ENCODE measurements at regions not wholly inside any gene's neighbourhood (a gene's known extent, or its start where the extent isn't known, plus 50 kb on each side); places are given as distances from the start of the nearest gene placed in this dataset.
"Not testable (repeated sequence)": the region's sequence is repeated elsewhere in the genome, so short reads cannot be mapped to it uniquely, and the experiment has no call there.

GRCh38 chr13:59247171-59247570, 916.6 kb downstream of the DIAPH3 start:
- no peak for DNase-seq (ENCODE audit: low read depth)

GRCh38 chr13:59250336-59251189, 913.2 kb downstream of the DIAPH3 start:
- no peak for DNase-seq (ENCODE audit: low read depth)

DNA sequence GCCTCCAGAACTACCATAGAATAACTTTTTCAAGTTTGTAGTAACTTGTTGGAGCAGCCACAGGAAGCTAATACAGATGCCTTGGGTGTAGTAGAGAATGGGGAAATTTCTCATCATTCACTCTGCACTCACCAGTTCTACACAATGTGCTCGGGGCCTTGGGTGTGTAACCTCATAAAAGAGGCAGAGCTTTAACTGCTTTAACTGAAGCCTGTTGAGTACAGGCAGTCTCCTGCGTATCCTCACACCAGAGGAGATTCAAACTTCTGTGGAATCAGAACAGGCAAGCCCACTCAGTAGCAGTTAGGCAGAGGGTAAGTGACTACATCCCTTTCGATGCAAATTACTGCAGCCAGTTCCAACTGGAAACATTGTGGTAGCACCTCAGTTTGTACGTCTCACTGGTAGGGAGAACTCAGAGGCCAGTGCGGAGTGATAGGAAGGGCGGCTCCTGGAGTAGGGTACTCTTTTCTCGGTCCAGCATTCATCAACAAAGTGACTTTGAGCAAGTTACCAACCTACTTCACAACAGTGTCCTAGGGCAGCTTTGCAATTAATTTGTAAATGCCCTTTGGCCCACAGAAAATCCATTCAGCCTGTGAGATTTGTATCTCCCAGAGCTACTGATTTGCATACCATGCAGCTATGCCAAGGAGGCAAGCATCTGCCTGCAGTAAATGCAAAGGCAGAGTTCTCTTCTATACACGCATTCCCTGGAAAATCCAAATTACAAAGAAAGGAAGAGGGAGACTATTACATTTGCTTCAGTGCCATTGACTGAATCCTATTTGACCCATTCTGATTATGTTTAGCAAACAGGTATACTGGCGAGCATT, 904.3 kb downstream of the DIAPH3 start:
- DNase-seq (ENCODE audit: low read depth) = no peak

GRCh38 chr13:59261928-59262488, 901.7 kb downstream of the DIAPH3 start:
- DNase-seq (ENCODE audit: low read depth) = no peak

DNA sequence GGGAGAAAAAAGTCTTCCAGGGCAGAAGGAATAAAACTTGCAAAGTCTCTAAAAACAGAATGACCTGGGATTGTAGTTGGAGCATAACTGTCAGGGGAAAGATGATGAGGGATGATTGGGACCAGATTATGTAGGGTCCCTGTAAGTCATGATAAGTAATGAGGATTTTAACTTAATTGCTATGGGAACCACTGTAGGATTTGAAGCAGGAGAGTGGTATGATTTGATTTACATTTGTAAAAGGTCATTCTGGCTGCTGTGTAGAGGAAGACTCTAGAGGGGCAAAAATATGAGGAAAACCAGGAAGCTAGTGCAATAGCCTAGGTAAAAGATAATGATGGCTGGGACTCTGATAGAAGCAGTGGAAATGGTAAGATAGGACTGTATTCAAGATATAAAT, 900.2 kb downstream of the DIAPH3 start:
- no peak for DNase-seq (ENCODE audit: low read depth)

GRCh38 chr13:59266478-59267063, 897.2 kb downstream of the DIAPH3 start:
- no peak for DNase-seq (ENCODE audit: low read depth)

- no peak for DNase-seq (ENCODE audit: low read depth)
These were observed 894.3 kb downstream of the DIAPH3 start for GRCh38 chr13:59269476-59269875.

GRCh38 chr13:59270327-59270726, 893.4 kb downstream of the DIAPH3 start:
- no peak for DNase-seq (ENCODE audit: low read depth)

DNA sequence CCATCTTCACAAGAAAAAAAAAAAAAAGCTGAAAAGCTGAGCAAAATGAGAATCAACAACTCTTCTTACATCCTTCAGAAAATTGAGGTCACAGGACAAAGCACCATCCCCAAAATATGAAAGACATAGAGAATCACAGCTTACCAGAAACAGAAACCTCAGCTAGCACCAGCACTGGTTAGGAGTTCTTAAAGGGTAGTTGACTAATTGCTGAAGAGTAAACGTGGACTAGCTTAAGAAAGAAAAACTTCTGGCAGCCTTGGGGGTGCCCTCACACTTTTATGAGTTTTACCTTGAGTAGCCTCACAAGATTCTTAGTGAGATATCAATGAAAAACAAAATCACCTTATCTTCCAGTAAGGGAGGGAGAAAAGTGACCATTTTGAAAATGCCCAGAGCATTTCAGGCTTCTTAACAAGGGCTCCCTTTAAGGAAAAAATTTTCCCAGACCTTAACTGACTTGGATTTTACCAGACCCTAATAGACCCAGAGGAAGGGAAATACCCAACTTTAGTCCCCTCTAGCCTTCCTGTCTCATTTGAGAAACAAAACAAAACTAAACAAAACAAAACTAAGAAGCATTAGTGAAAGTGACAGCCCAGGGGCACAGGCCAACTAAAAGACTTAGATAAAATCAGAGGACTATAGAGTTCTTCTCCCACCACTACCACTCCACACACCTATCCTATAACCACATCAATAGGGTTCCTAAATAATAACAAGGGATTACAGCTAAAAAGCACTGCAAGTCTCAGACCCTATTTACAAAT, 888.6 kb downstream of the DIAPH3 start:
- DNase-seq (ENCODE audit: low read depth) = no peak

- DNase-seq (ENCODE audit: low read depth) = no peak
These were observed 887.3 kb downstream of the DIAPH3 start for GRCh38 chr13:59276436-59276835.

GRCh38 chr13:59277106-59277505, 886.6 kb downstream of the DIAPH3 start:
- no peak for DNase-seq (ENCODE audit: low read depth)

- DNase-seq (ENCODE audit: low read depth) = no peak
These were observed 884.7 kb downstream of the DIAPH3 start for GRCh38 chr13:59279028-59279427.

DNA sequence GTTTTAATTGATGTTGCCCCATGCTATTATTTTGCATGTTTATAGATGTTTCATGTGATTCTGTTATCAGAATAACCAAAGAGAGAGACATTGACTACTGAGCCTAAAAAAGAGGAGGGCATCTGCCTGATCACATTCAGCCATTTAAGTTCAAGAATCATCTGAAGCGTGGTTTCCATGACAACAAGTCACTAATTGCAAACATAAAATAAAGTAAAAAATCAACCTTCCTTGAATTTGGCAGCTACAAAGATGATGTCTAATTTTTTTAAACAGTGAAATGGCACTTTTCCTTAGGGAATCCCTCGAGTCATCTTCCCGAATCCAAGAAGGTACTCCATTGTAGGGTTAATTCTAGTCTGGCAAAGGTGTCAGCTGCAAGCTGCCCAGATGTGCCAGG, 884.2 kb downstream of the DIAPH3 start:
- DNase-seq (ENCODE audit: low read depth) = no peak

- no peak for DNase-seq (ENCODE audit: low read depth)
These were observed 883.4 kb downstream of the DIAPH3 start for GRCh38 chr13:59280297-59280696.

DNA sequence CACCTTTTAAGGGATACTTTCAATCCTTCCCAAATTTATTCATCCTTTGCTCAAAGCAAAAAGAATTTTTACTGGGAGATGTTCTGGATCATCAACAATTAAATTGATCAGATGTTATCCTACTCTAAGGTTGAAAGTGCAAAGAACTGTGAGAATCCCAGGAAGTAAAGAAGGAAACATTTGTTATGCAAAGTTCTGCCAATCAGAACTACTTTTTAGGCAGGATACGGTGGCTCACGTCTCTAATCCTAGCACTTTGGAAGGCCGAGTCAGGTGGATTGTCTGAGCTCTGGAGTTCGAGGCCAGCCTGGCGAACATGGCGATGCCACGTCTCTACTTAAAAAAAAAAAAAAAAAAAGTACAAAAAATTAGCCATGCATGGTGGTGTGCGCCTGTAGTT, 882.3 kb downstream of the DIAPH3 start:
- DNase-seq (ENCODE audit: low read depth) = no peak

DNA sequence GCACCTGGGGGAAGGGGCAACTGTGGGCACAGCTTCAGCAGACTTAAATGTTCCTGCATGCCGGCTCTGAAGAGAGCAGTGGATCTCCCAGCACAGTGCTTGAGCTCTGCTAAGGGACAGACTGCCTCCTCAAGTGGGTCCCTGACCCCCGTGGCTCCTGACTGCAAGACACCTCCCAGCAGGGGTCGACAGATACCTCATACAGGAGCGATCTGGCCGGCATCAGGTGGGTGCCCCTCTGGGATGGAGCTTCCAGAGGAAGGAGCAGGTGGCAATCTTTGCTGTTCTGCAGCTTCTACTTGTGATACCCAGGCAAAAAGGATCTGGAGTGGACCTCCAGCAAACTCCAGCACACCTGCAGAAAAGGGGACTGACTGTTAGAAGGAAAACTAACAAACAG, 871.5 kb downstream of the DIAPH3 start:
- not testable (repeated sequence) for DNase-seq (ENCODE audit: low read depth)

- DNase-seq (ENCODE audit: low read depth) = no peak
These were observed 864.1 kb downstream of the DIAPH3 start for GRCh38 chr13:59299584-59299983.

DNA sequence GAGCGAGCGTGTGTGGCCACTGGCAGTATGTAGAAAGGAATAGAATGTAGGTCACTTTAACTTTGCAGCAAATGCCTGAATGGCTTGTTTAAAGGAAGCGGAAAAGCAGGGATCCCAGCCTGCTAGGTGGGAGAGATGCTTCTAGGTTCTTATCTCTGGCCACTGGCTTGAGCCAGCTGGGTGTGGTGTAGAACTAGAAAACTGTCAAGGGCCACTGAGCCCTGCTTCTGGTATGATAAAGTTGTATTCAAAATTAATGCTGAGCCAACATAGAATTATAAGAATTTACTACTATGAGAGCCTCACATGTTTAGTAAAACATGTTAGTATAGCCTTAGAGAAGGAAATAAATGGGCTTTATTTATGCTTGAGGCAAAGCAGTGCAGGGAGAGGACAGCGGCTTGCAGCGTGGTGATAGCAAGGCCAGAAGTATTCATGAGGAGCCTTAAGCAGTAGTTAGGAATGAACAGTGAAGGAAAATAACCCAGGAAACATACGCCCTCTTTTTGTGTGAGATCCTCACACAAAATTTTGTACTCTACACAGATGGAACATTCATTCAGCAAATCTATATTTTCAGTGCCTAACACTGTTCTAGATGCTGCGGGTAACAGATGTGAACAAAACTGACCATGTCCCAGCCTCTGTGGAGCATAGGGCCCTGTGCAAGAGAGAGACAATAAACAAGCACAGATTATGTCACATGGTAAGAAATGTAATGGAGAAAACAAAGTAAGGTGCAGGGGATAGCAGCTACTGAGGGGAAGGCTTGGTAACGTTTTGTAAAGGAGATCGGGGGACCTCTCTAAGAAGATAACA, 863.2 kb downstream of the DIAPH3 start:
- DNase-seq (ENCODE audit: low read depth) = no peak

- no peak for DNase-seq (ENCODE audit: low read depth)
These were observed 862.6 kb downstream of the DIAPH3 start for GRCh38 chr13:59301174-59301567.

DNA sequence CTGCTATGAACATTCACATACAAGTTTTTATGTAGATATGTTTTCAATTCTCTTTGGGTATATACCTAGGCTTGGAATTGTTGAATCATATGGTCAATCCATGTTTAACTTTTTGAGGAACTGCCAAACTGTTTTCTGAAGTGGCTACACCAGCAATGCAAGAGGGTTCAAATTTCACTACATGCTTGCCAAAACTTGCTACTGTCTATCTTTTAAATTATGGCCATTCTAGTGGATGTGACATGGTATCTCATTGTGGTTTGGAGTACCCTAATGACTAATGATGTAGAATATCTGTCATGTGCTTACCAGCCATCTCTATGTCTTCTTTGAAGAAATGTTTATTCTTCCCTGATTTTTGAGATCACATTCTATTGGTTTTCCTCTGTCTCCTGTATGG, 860.3 kb downstream of the DIAPH3 start:
- DNase-seq (ENCODE audit: low read depth) = no peak

DNA sequence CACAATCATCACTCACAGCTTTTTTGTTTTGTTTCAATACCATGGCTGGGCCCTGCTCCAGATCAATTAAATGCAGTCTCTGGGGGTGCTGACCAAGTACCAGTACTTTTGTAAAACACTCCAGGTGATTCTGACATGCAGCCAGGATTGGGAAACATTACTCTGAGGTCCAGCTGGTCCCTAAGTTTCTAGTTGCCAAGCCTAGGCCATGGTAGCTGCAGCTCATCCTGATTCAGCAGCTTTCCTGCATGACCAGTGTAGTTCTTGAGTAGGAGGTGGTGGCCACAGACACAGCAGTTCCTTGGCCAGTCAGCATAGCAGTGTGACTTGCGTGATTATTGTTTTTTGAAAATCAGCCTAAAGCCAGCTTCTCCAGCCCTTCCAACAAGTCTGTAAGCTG, 859.1 kb downstream of the DIAPH3 start:
- no peak for DNase-seq (ENCODE audit: low read depth)

Data from stimulated activated CD4-positive, alpha-beta T cell treated with anti-CD3 and anti-CD28 coated beads, Interleukin-2, amount 100 ng/mL, for 4 hours (primary cell).